HCT116 (cell line): ENCODE measurements at regions not wholly inside any gene's neighbourhood (a gene's known extent, or its start where the extent isn't known, plus 50 kb on each side); places are given as distances from the start of the nearest gene placed in this dataset.

Experiments used
- ATAC-seq: fragments of 200-7000 bp; cut with Tn5 transposase; 2 replicates; pipeline ENCODE4 v1.9.1; 2020; ENCODE audit warnings: mild to moderate bottlenecking, moderate library complexity
- BruUV-seq: library from RNA; stranded (reverse); fragments of 400-500 nt; replicated peaks from 2 replicates; lab custom pipeline; 2021; lab: Mats Ljungman, UMichigan
- CTCF ChIA-PET: fragments of 300-600 bp; sonication (Branson Sonifier 250); formaldehyde crosslinking; loops from one replicate; lab custom pipeline; 2021; ENCODE audit warnings: antibody characterized with exemption; lab: Charles Lee
- POLR2A ChIA-PET: fragments of 300-600, 350-600 bp; sonication (Branson Sonifier 250); formaldehyde crosslinking; loops from one replicate; lab custom pipeline; 2021; ENCODE audit warnings: antibody characterized with exemption; lab: Charles Lee
- RAD21 ChIA-PET, 2 experiments: fragments of 300-600 bp; sonication (Branson Sonifier 250); formaldehyde crosslinking; loops; one replicate each; lab custom pipeline; 2023; ENCODE audit warnings: low total read pairs in 2 of 2; ENCODE audit not compliant: uncharacterized antibody in 2 of 2, unreplicated experiment in 2 of 2, low non-redundant PET in 1 of 2; lab: Charles Lee
- DNase-seq: peaks from one replicate; pipeline ENCODE4 v3.0.0-alpha.2; 2010; ENCODE audit warnings: low read depth, low spot score
- H2AFZ ChIP-seq: fragments of 200-600 bp; shearing (Covaris generic), sonication (generic); 2 replicates; pipeline ENCODE4 v1.6.1; 2017; ENCODE audit warnings: low read depth, mixed run types, mixed read lengths, antibody characterized with exemption, low read length; ENCODE audit not compliant: poor library complexity, severe bottlenecking
- H3K27ac ChIP-seq: 2 replicates; pipeline ENCODE4 v1.5.1; 2012; ENCODE audit warnings: low read depth, low read length
- H3K27me3 ChIP-seq: fragments of 200-600 bp; sonication (generic); 2 replicates; pipeline ENCODE4 v1.6.1; 2016; ENCODE audit warnings: mixed run types, low read length, mixed read lengths; ENCODE audit not compliant: insufficient read depth
- H3K36me3 ChIP-seq, 2 experiments: fragments of 200-500 bp in 1 of 2; fragments of 200-600 bp in 1 of 2; sonication (Bioruptor generic) in 1 of 2; sonication (generic) in 1 of 2; 2 replicates each; pipeline versions ENCODE4 v1.5.1 to v1.6.1; 2014 to 2016; ENCODE audit warnings: low read length in 2 of 2, inconsistent platforms in 1 of 2, mixed read lengths in 1 of 2, mixed run types in 1 of 2; ENCODE audit not compliant: insufficient read depth in 2 of 2, control insufficient read depth in 1 of 2
- H3K4me1 ChIP-seq, 2 experiments: fragments of 200-600 bp in 1 of 2; sonication (generic) in 1 of 2; 2 replicates each; pipeline versions ENCODE4 v1.5.1 to v1.6.1; 2012 to 2017; ENCODE audit warnings: low read length in 2 of 2, inconsistent platforms in 1 of 2, mild to moderate bottlenecking in 1 of 2, mixed read lengths in 1 of 2, mixed run types in 1 of 2, moderate library complexity in 1 of 2; ENCODE audit not compliant: insufficient read depth in 2 of 2, control insufficient read depth in 1 of 2
- H3K4me2 ChIP-seq: fragments of 200-600 bp; sonication (generic); 2 replicates; pipeline ENCODE4 v1.6.1; 2017; ENCODE audit warnings: mixed run types, low read length, mixed read lengths
- H3K4me3 ChIP-seq, 2 experiments: fragments of 200-600 bp in 1 of 2; sonication (generic) in 1 of 2; replicated peaks in 1 of 2; 2 replicates each; pipeline ENCODE4 v1.5.1; 2011 to 2016; ENCODE audit warnings: low read length in 2 of 2, control low read depth in 1 of 2, low read depth in 1 of 2, mild to moderate bottlenecking in 1 of 2, mixed read lengths in 1 of 2, mixed run types in 1 of 2
- H3K79me2 ChIP-seq: fragments of 200-600 bp; sonication (generic); 2 replicates; pipeline ENCODE4 v1.6.1; 2017; ENCODE audit warnings: mild to moderate bottlenecking, mixed run types, low read length, moderate library complexity, mixed read lengths; ENCODE audit not compliant: insufficient read depth
- H3K9ac ChIP-seq: fragments of 200-600 bp; sonication (generic); 2 replicates; pipeline ENCODE4 v1.6.1; 2016; ENCODE audit warnings: low read length, mixed read lengths
- H3K9me2 ChIP-seq: fragments of 200-600 bp; sonication (generic), shearing (Covaris generic); 2 replicates; pipeline ENCODE4 v1.6.1; 2017; ENCODE audit warnings: mixed run types, mild to moderate bottlenecking, moderate library complexity; ENCODE audit not compliant: insufficient read depth
- H3K9me3 ChIP-seq, 2 experiments: fragments of 200-500 bp in 1 of 2; fragments of 200-600 bp in 1 of 2; sonication (Bioruptor generic) in 1 of 2; sonication (generic) in 1 of 2; 2 replicates each; pipeline ENCODE4 v1.6.1; 2014 to 2017; ENCODE audit warnings: low read length in 2 of 2, mixed read lengths in 2 of 2, inconsistent platforms in 1 of 2, low read depth in 1 of 2, mild to moderate bottlenecking in 1 of 2, mixed run types in 1 of 2, moderate library complexity in 1 of 2; ENCODE audit not compliant: control insufficient read depth in 1 of 2, insufficient read depth in 1 of 2
- H4K20me1 ChIP-seq: fragments of 200-600 bp; sonication (generic), shearing (Covaris generic); 2 replicates; pipeline ENCODE4 v1.6.1; 2017; ENCODE audit warnings: mixed run types, mild to moderate bottlenecking, moderate library complexity; ENCODE audit not compliant: insufficient read depth
- CBX3 ChIP-seq: IDR thresholded peaks from 2 replicates; pipeline ENCODE4 v1.6.1; 2012; ENCODE audit warnings: low read depth
- CEBPB ChIP-seq: IDR thresholded peaks from 2 replicates; pipeline ENCODE4 v1.6.1; 2012; ENCODE audit warnings: low read depth
- EGR1 ChIP-seq: IDR thresholded peaks from 2 replicates; pipeline ENCODE4 v1.6.1; 2012; ENCODE audit warnings: low read depth
- EZH2 ChIP-seq: fragments of 200-600 bp; sonication (generic); IDR thresholded peaks from 2 replicates; pipeline ENCODE4 v1.6.1; 2017; ENCODE audit warnings: antibody characterized with exemption, mixed run types
- FOSL1 ChIP-seq: IDR thresholded peaks from 2 replicates; pipeline ENCODE4 v1.6.1; 2012; ENCODE audit warnings: low read depth
- JUND ChIP-seq: IDR thresholded peaks from 2 replicates; pipeline ENCODE4 v1.6.1; 2012
- POLR2A ChIP-seq: IDR thresholded peaks from 2 replicates; pipeline ENCODE4 v1.7.0; 2011; ENCODE audit warnings: borderline replicate concordance; ENCODE audit not compliant: insufficient read depth, insufficient read length; ENCODE audit errors: extremely low read depth
- POLR2AphosphoS5 ChIP-seq: IDR thresholded peaks from 2 replicates; pipeline ENCODE4 v1.6.1; 2011; ENCODE audit warnings: mild to moderate bottlenecking, low read depth, low read length, moderate library complexity
- SRF ChIP-seq: IDR thresholded peaks from 2 replicates; pipeline ENCODE4 v1.6.1; 2012; ENCODE audit warnings: low read depth
- YY1 ChIP-seq: IDR thresholded peaks from 2 replicates; pipeline ENCODE4 v1.6.1; 2011; ENCODE audit warnings: low read length, low read depth, moderate library complexity, mild to moderate bottlenecking; ENCODE audit not compliant: insufficient replicate concordance; ENCODE audit errors: extremely low read depth
- ZFX ChIP-seq: fragments of 450-650 bp; IDR thresholded peaks from 2 replicates; pipeline ENCODE4 v1.6.1; 2017
- ZNF274 ChIP-seq: fragments of 200-500 bp; sonication (Bioruptor generic); IDR thresholded peaks from 2 replicates; pipeline ENCODE4 v1.6.1; 2014; ENCODE audit warnings: mild to moderate bottlenecking, low read depth, low read length, inconsistent platforms
- intact Hi-C: fragments of 100-400 bp; cut with micrococcal nuclease; formaldehyde crosslinking; loops from 2 replicates; pipeline ENCODE4 v1.10.0; 2022
- TF ChIP-seq, protein P1 (sequence below), 3 experiments: fragments of 200-600 bp in 1 of 3; sonication (generic) in 1 of 3; IDR thresholded peaks in 2 of 3; conservative IDR thresholded peaks in 1 of 3; 2 replicates each; pipeline ENCODE4 v1.5.1; 2012 to 2017; ENCODE audit warnings: low read depth in 2 of 3, low read length in 2 of 3, antibody characterized with exemption in 1 of 3, borderline replicate concordance in 1 of 3, control low read depth in 1 of 3, mild to moderate bottlenecking in 1 of 3, mixed read lengths in 1 of 3, mixed run types in 1 of 3, moderate library complexity in 1 of 3; ENCODE audit not compliant: insufficient read depth in 1 of 3
- TF ChIP-seq, protein P2 (sequence below): IDR thresholded peaks from 2 replicates; pipeline ENCODE4 v1.6.1; 2012

DNA sequence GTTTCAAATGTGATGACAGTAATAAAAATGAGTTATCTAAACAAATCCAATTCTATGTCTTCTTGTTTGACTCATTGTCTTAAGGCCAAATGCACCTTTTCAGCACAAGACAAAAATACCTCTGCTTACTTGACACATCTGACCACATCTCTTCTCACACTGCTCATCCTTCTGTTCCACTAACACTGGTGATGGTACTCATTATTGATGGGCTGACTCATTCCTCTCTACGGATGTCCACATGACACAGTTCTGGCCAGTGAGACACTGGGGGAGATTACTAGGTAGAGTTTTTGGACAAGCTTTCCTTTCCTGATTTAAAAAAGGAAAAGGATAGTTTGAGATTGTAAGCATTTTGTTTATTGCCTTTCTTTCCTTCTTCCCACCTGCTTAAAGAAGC, 410.6 kb upstream of the THRB start:
- no peak overlapping the region for H3K9ac ChIP-seq
- no peaks in the 10 kb centered on the region for H3K9me2 ChIP-seq
- RAD21 ChIA-PET, result no interaction called here
- H4K20me1 ChIP-seq, result no peaks in the 10 kb centered on the region
- H3K4me3 ChIP-seq, result no peak overlapping the region
- no peak for ATAC-seq
- H3K79me2 ChIP-seq, result no peaks in the 10 kb centered on the region
- POLR2A ChIA-PET, result no interaction called here
- CTCF ChIA-PET, result no interaction called here
- H3K36me3 ChIP-seq, result no peaks in the 10 kb centered on the region
- no peaks in the 10 kb centered on the region for H3K4me1 ChIP-seq
- no peak overlapping the region for H3K27ac ChIP-seq
- DNase-seq, result no peak
- no peak overlapping the region for H3K4me2 ChIP-seq
- intact Hi-C loops, result no loop called here
- peaks cover 8% of the 10 kb centered on the region for H3K27me3 ChIP-seq
- BruUV-seq, result no TSS peak
- no peaks in the 10 kb centered on the region for H3K9me3 ChIP-seq
- TF ChIP-seq CEBPB (no peak), JUND (no peak), EZH2 (no peak), POLR2A (no peak), POLR2AphosphoS5 (no peak), CBX3 (no peak), ZFX (no peak), FOSL1 (no peak), SRF (no peak), EGR1 (no peak), ZNF274 (no peak), YY1 (no peak)
- TF ChIP-seq, protein P1, sequence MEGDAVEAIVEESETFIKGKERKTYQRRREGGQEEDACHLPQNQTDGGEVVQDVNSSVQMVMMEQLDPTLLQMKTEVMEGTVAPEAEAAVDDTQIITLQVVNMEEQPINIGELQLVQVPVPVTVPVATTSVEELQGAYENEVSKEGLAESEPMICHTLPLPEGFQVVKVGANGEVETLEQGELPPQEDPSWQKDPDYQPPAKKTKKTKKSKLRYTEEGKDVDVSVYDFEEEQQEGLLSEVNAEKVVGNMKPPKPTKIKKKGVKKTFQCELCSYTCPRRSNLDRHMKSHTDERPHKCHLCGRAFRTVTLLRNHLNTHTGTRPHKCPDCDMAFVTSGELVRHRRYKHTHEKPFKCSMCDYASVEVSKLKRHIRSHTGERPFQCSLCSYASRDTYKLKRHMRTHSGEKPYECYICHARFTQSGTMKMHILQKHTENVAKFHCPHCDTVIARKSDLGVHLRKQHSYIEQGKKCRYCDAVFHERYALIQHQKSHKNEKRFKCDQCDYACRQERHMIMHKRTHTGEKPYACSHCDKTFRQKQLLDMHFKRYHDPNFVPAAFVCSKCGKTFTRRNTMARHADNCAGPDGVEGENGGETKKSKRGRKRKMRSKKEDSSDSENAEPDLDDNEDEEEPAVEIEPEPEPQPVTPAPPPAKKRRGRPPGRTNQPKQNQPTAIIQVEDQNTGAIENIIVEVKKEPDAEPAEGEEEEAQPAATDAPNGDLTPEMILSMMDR (IDR thresholded peaks at IDR 0.05 in 2 of 3, conservative IDR thresholded peaks at IDR 0.05 in 1 of 3; ENCODE audit: borderline replicate concordance in 1 of 3, insufficient read depth in 1 of 3, low read depth in 2 of 3, low read length in 2 of 3), result no peak
- TF ChIP-seq, protein P2, sequence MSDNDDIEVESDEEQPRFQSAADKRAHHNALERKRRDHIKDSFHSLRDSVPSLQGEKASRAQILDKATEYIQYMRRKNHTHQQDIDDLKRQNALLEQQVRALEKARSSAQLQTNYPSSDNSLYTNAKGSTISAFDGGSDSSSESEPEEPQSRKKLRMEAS, result no peak
- H2AFZ ChIP-seq, result no peak overlapping the region
